ENCODE measurements at regions not wholly inside any gene's neighbourhood (a gene's known extent, or its start where the extent isn't known, plus 50 kb on each side); places are given as distances from the start of the nearest gene placed in this dataset.

GRCh38 chr1:71184410-71184809, 103.6 kb upstream of the ZRANB2 start:
- no peak for DNase-seq (ENCODE audit: low spot score)

DNA sequence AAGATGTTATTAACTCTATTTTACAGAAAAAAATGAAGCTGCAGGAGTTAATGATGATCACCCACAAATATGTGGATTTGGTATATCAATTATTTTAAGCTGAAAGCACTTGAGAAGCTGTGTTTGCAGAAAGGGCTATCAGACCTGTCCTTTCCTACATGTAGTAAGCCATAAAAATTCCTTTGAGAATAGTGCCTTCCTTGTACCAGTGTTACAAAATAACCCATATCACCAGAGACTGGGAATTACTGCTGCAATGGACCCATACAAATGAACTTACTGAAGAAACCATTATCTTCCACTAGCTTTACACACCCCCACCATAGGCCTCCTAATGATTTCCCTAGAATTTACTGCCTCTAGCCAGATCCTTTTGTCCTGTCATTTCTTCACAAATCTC, 99.2 kb upstream of the ZRANB2 start:
- DNase-seq (ENCODE audit: low spot score): no peak

GRCh38 chr1:71170925-71171324, 90.1 kb upstream of the ZRANB2 start:
- no peak for DNase-seq (ENCODE audit: low spot score)

DNA sequence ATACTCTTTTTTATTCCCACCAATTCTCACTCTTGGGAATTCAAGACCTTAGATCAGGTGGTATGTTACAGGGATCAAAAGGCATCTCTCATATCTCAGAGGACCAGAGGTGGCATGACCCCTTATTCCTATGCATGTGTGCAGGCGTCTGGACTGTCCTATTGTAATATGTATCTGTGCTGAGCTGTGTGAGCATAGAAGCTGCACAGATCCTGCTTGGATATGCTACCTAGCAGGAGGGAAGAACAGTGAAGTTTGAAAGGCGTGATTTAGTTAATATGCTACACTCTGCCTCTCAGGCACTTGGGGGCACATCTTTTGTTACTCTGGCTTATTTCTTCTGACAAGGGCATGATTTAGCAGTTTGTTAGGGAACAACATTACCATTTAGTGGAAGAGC, 86.7 kb upstream of the ZRANB2 start:
- DNase-seq (ENCODE audit: low spot score): no peak

- DNase-seq (ENCODE audit: low spot score): no peak
Measured at GRCh38 chr1:71166178-71167173, 85.6 kb upstream of the ZRANB2 start.

- no peak for DNase-seq (ENCODE audit: low spot score)
Measured at GRCh38 chr1:71157715-71158114, 76.9 kb upstream of the ZRANB2 start.

DNA sequence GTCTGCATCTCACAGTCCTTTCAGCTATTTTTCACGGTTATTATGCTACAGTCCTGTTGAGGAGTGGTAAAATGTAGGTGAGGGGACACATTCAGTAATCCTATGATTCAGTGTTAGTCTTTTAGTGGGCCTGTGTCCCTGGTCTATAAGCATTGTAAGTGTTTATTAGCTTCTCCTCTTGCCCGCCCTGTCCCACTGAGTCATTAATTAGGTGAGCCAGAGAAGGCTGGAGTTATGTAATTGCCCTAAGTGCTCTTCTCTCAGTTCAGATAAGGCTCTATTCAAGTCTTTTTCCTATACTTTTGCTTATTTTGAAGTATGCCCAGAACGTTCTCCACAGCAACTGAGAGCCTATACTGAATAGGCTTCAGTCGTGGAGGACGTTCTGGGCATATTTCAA, 76.3 kb upstream of the ZRANB2 start:
- DNase-seq (ENCODE audit: low spot score): no peak

- DNase-seq (ENCODE audit: low spot score): no peak
Measured at GRCh38 chr1:71156590-71156989, 75.8 kb upstream of the ZRANB2 start.

DNA sequence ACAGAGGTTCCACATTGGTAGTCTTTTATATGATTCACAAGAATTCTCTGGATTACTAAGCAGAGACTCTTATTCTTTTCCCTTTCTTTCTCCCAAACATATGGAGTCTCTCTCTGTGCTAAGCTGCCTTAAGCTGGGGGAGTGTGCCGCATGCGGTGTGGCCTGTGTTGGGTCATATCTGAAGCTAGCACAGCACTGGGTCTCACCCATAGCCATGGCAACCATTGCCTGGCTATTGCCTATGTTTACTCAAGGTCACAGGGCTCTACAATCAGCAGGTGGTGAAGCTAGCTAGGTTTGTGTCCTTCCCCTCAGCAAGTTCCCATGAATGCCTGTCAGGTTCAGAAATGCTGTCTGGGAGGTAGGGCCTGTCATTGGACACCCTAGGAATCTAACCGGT, 73.6 kb upstream of the ZRANB2 start:
- DNase-seq (ENCODE audit: low spot score): no peak

- no peak for DNase-seq (ENCODE audit: low spot score)
Measured at GRCh38 chr1:71153826-71154225, 73.0 kb upstream of the ZRANB2 start.

- no peak for DNase-seq (ENCODE audit: low spot score)
Measured at GRCh38 chr1:71147637-71148360, 67.0 kb upstream of the ZRANB2 start.

GRCh38 chr1:71135571-71135970, 54.7 kb upstream of the ZRANB2 start:
- DNase-seq (ENCODE audit: low spot score): no peak
